Adrenal gland (tissue), 9 donors: ENCODE measurements at regions not wholly inside any gene's neighbourhood (a gene's known extent, or its start where the extent isn't known, plus 50 kb on each side); places are given as distances from the start of the nearest gene placed in this dataset.

Experiments used
- DNase-seq, 7 donors: peaks; one replicate each; pipeline ENCODE4 v3.0.0-alpha.2; 2019 to 2020
- H3K27ac ChIP-seq, 5 donors: fragments of 200-600 bp; sonication (generic) in 4 of 5; 1 replicate in 3 of 5; 2 replicates in 2 of 5; pipeline versions ENCODE4 v1.5.1 to v1.8.0; 2016 to 2020; ENCODE audit warnings: mild to moderate bottlenecking in 1 of 5
- H3K27me3 ChIP-seq: fragments of 200-600 bp; 2 replicates; pipeline ENCODE4 v1.8.0; 2021
- H3K36me3 ChIP-seq, 2 donors: fragments of 200-600 bp; replicated peaks in 1 of 2; 1 replicate in 1 of 2; 2 replicates in 1 of 2; pipeline versions ENCODE4 v1.5.1 to v1.8.0; 2018 to 2022
- H3K4me1 ChIP-seq, 2 donors: fragments of 200-600 bp; replicated peaks in 1 of 2; 1 replicate in 1 of 2; 2 replicates in 1 of 2; pipeline versions ENCODE4 v1.5.1 to v1.8.0; 2018 to 2021
- H3K4me3 ChIP-seq, 4 donors: fragments of 200-600 bp; sonication (generic) in 3 of 4; one replicate each; pipeline ENCODE4 v1.5.1; 2016 to 2018
- H3K9me3 ChIP-seq, 3 donors: fragments of 200-600 bp; sonication (generic) in 1 of 3; replicated peaks in 1 of 3; 1 replicate in 2 of 3; 2 replicates in 1 of 3; pipeline versions ENCODE4 v1.5.1 to v1.8.0; 2016 to 2021
- POLR2A ChIP-seq, 2 donors: fragments of 450-650 bp; IDR thresholded peaks; one replicate each; pipeline ENCODE4 v1.6.1; 2017; ENCODE audit warnings: antibody characterized with exemption in 2 of 2, mild to moderate bottlenecking in 2 of 2, moderate library complexity in 1 of 2
- WGBS, 4 donors: extraction: QIAGEN DNeasy Blood & Tissue Kit in 2 of 4; methylation state at CpG; one replicate each; pipeline versions ENCODE4 v1.1.5 to v1.1.7; 2013 to 2017; 5-methylcytosine and 5-hydroxymethylcytosine counted together
- intact Hi-C, 2 donors: fragments of 100-400 bp; cut with DNase I; formaldehyde crosslinking; loops; one replicate each; pipeline versions ENCODE4 v1.14.1 to v1.15.0; 2022 to 2023
- TF ChIP-seq, protein P1 (sequence below), 6 experiments: fragments of 450-650 bp in 4 of 6; fragments of 200-600 bp in 2 of 6; sonication (generic) in 1 of 6; IDR thresholded peaks; 1 replicate in 5 of 6; 2 replicates in 1 of 6; pipeline versions ENCODE4 v1.5.1 to v1.8.0; 2016 to 2021; ENCODE audit warnings: antibody characterized with exemption in 6 of 6, mild to moderate bottlenecking in 2 of 6, moderate library complexity in 1 of 6
- donor health status: healthy with polysubstance abuse.
- donor health status: Bipolar disorder and iron deficiency.
- donor health status: DM: yes; HTN: yes; CAD: no.
- donor health status: DM: no; HTN: no; CAD: no.
- donor health status: DM: no; HTN: no; CAD: no.

GRCh38 chr7:116324582-116324981 lies 114.2 kb downstream of the TES start:
- 56 to 82% (median 74%) methylated on average over 2 of the region's 2 CpGs for WGBS, 4 donors
- intact Hi-C loops = no loop called here
- Histone ChIP-seq H3K27ac (no peak overlapping the region), H3K4me1 (no peaks in the 10 kb centered on the region), H3K4me3 (no peak overlapping the region), H3K36me3 (no peaks in the 10 kb centered on the region), H3K9me3 (no peaks in the 10 kb centered on the region), H3K27me3 (no peaks in the 10 kb centered on the region)
- no peak for DNase-seq
- no peak for TF ChIP-seq POLR2A (IDR thresholded peaks at IDR 0.05)
- TF ChIP-seq, protein P1, sequence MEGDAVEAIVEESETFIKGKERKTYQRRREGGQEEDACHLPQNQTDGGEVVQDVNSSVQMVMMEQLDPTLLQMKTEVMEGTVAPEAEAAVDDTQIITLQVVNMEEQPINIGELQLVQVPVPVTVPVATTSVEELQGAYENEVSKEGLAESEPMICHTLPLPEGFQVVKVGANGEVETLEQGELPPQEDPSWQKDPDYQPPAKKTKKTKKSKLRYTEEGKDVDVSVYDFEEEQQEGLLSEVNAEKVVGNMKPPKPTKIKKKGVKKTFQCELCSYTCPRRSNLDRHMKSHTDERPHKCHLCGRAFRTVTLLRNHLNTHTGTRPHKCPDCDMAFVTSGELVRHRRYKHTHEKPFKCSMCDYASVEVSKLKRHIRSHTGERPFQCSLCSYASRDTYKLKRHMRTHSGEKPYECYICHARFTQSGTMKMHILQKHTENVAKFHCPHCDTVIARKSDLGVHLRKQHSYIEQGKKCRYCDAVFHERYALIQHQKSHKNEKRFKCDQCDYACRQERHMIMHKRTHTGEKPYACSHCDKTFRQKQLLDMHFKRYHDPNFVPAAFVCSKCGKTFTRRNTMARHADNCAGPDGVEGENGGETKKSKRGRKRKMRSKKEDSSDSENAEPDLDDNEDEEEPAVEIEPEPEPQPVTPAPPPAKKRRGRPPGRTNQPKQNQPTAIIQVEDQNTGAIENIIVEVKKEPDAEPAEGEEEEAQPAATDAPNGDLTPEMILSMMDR (IDR thresholded peaks at IDR 0.05) = no peak

- Histone ChIP-seq H3K4me3 (no peak overlapping the region), H3K27ac (no peak overlapping the region), H3K9me3 (no peaks in the 10 kb centered on the region), H3K36me3 (no peaks in the 10 kb centered on the region), H3K27me3 (no peaks in the 10 kb centered on the region), H3K4me1 (no peaks in the 10 kb centered on the region)
- TF ChIP-seq, protein P1 (IDR thresholded peaks at IDR 0.05) = no peak
- no peak for TF ChIP-seq POLR2A (IDR thresholded peaks at IDR 0.05)
- intact Hi-C loops = no loop called here
- WGBS, 4 donors = 84 to 90% (median 86%) methylated on average over 3 of the region's 3 CpGs
- no peak for DNase-seq
These were observed 115.2 kb downstream of the TES start for GRCh38 chr7:116325517-116325916.

- TF ChIP-seq, protein P1 (IDR thresholded peaks at IDR 0.05) = no peak
- TF ChIP-seq POLR2A (IDR thresholded peaks at IDR 0.05) = no peak
- no peak for DNase-seq
- 92 to 100% (median 98%) methylated on average over 4 of the region's 4 CpGs for WGBS, 4 donors
- Histone ChIP-seq H3K4me1 (no peaks in the 10 kb centered on the region), H3K4me3 (no peak overlapping the region), H3K36me3 (no peaks in the 10 kb centered on the region), H3K27me3 (no peaks in the 10 kb centered on the region), H3K9me3 (no peaks in the 10 kb centered on the region), H3K27ac (no peak overlapping the region)
- intact Hi-C loops = no loop called here
These were observed 116.8 kb downstream of the TES start for GRCh38 chr7:116327135-116327534.

- H3K27me3 ChIP-seq = no peaks in the 10 kb centered on the region
- H3K36me3 ChIP-seq = no peaks in the 10 kb centered on the region
- H3K9me3 ChIP-seq = no peaks in the 10 kb centered on the region
- DNase-seq = no peak
- no peak for TF ChIP-seq POLR2A (IDR thresholded peaks at IDR 0.05)
- TF ChIP-seq, protein P1 (IDR thresholded peaks at IDR 0.05) = no peak
- WGBS, 4 donors = 82 to 87% (median 85%) methylated on average over 7 of the region's 7 CpGs
- H3K4me3 ChIP-seq = no peak overlapping the region
- intact Hi-C loops = no loop called here
- H3K4me1 ChIP-seq = no peaks in the 10 kb centered on the region
- no peak overlapping the region for H3K27ac ChIP-seq
These were observed 117.4 kb downstream of the TES start for GRCh38 chr7:116327752-116328151.
